Neutrophil (primary cell): ENCODE measurements at regions not wholly inside any gene's neighbourhood (a gene's known extent, or its start where the extent isn't known, plus 50 kb on each side); places are given as distances from the start of the nearest gene placed in this dataset.

ENCODE experiments used
- H3K27ac ChIP-seq: fragments of 200-600 bp; sonication (generic); 2 replicates; pipeline ENCODE4 v1.5.1; 2016; ENCODE audit warnings: mild to moderate bottlenecking, moderate library complexity
- H3K27me3 ChIP-seq: fragments of 200-600 bp; sonication (generic); 2 replicates; pipeline ENCODE4 v1.6.0; 2016; ENCODE audit warnings: mild to moderate bottlenecking
- H3K36me3 ChIP-seq: fragments of 200-600 bp; sonication (generic); 2 replicates; pipeline ENCODE4 v1.5.1; 2017
- H3K4me1 ChIP-seq, 2 experiments: fragments of 200-600 bp in 1 of 2; sonication (generic) in 1 of 2; 1 replicate in 1 of 2; 2 replicates in 1 of 2; pipeline versions ENCODE4 v1.5.1 to v1.6.1; 2013 to 2016; ENCODE audit warnings: low read depth in 1 of 2, low read length in 1 of 2, mild to moderate bottlenecking in 1 of 2, moderate library complexity in 1 of 2; ENCODE audit not compliant: control insufficient read depth in 1 of 2, insufficient read depth in 1 of 2
- H3K4me3 ChIP-seq, 2 experiments: fragments of 200-600 bp in 1 of 2; sonication (generic) in 1 of 2; 1 replicate in 1 of 2; 2 replicates in 1 of 2; pipeline ENCODE4 v1.5.1; 2013 to 2016; ENCODE audit warnings: low read depth in 1 of 2, low read length in 1 of 2, mild to moderate bottlenecking in 1 of 2, moderate library complexity in 1 of 2
- H3K9me3 ChIP-seq: fragments of 200-600 bp; sonication (generic); 2 replicates; pipeline ENCODE4 v1.5.1; 2016
- CTCF ChIP-seq: fragments of 200-600 bp; sonication (generic); IDR thresholded peaks from 2 replicates; pipeline ENCODE4 v1.5.1; 2016; ENCODE audit warnings: antibody characterized with exemption

- H3K9me3 ChIP-seq: no peaks in the 10 kb centered on the region
- no peak for TF ChIP-seq CTCF
- H3K4me1 ChIP-seq: no peaks in the 10 kb centered on the region
- H3K4me3 ChIP-seq: no peak overlapping the region
- no peaks in the 10 kb centered on the region for H3K27me3 ChIP-seq
- no peaks in the 10 kb centered on the region for H3K36me3 ChIP-seq
- no peak overlapping the region for H3K27ac ChIP-seq
These were observed 105.5 kb upstream of the PRLR start for GRCh38 chr5:35335752-35336151.

- TF ChIP-seq CTCF: no peak
- H3K27me3 ChIP-seq: no peaks in the 10 kb centered on the region
- no peak overlapping the region for H3K27ac ChIP-seq
- H3K36me3 ChIP-seq: no peaks in the 10 kb centered on the region
- no peaks in the 10 kb centered on the region for H3K9me3 ChIP-seq
- no peaks in the 10 kb centered on the region for H3K4me1 ChIP-seq
- no peak overlapping the region for H3K4me3 ChIP-seq
These were observed 103.1 kb upstream of the PRLR start for GRCh38 chr5:35333366-35333765.

- no peaks in the 10 kb centered on the region for H3K4me1 ChIP-seq
- H3K36me3 ChIP-seq: no peaks in the 10 kb centered on the region
- H3K27me3 ChIP-seq: no peaks in the 10 kb centered on the region
- no peak overlapping the region for H3K4me3 ChIP-seq
- no peaks in the 10 kb centered on the region for H3K9me3 ChIP-seq
- H3K27ac ChIP-seq: no peak overlapping the region
- TF ChIP-seq CTCF: no peak
These were observed 102.0 kb upstream of the PRLR start for GRCh38 chr5:35331956-35332950.

GRCh38 chr5:35325836-35326235, 95.5 kb upstream of the PRLR start:
- no peak for TF ChIP-seq CTCF
- no peaks in the 10 kb centered on the region for H3K27me3 ChIP-seq
- no peaks in the 10 kb centered on the region for H3K9me3 ChIP-seq

GRCh38 chr5:35324679-35325078, 94.4 kb upstream of the PRLR start:
- H3K4me1 ChIP-seq: peaks cover 0 to 2% of the 10 kb centered on the region in 2 experiments
- no peak for TF ChIP-seq CTCF
- no peaks in the 10 kb centered on the region for H3K9me3 ChIP-seq
- no peak overlapping the region for H3K4me3 ChIP-seq
- no peaks in the 10 kb centered on the region for H3K27me3 ChIP-seq
- H3K27ac ChIP-seq: no peak overlapping the region
- H3K36me3 ChIP-seq: no peaks in the 10 kb centered on the region

More at GRCh38 chr5:35325836-35326235, 95.5 kb upstream of the PRLR start:
- H3K4me3 ChIP-seq: no peak overlapping the region
- no peak overlapping the region for H3K27ac ChIP-seq
- H3K36me3 ChIP-seq: no peaks in the 10 kb centered on the region
- H3K4me1 ChIP-seq: no peaks in the 10 kb centered on the region
